Esophagus muscularis mucosa (tissue), 4 donors: ENCODE measurements at regions not wholly inside any gene's neighbourhood (a gene's known extent, or its start where the extent isn't known, plus 50 kb on each side); places are given as distances from the start of the nearest gene placed in this dataset.

Experiments
- DNase-seq: peaks from one replicate; pipeline ENCODE4 v3.0.0-alpha.2; 2017; ENCODE audit errors: extremely low spot score
- H3K27ac ChIP-seq, 4 donors: fragments of 200-600 bp; sonication (generic); replicated peaks in 1 of 4; 1 replicate in 3 of 4; 2 replicates in 1 of 4; pipeline ENCODE4 v1.5.1; 2016 to 2019; ENCODE audit warnings: mild to moderate bottlenecking in 1 of 4
- H3K27me3 ChIP-seq, 4 donors: fragments of 200-600 bp; sonication (generic); one replicate each; pipeline versions ENCODE4 v1.5.1 to v1.6.0; 2016 to 2019
- H3K36me3 ChIP-seq, 4 donors: fragments of 200-600 bp; sonication (generic); one replicate each; pipeline ENCODE4 v1.5.1; 2016 to 2019
- H3K4me1 ChIP-seq, 4 donors: fragments of 200-600 bp; sonication (generic); one replicate each; pipeline ENCODE4 v1.5.1; 2016 to 2019
- H3K4me3 ChIP-seq, 4 donors: fragments of 200-600 bp; sonication (generic); 1 replicate in 2 of 4; 2 replicates in 2 of 4; pipeline ENCODE4 v1.5.1; 2016 to 2019; ENCODE audit warnings: mild to moderate bottlenecking in 4 of 4, moderate library complexity in 1 of 4
- H3K9me3 ChIP-seq, 4 donors: fragments of 200-600 bp; sonication (generic); 1 replicate in 3 of 4; 2 replicates in 1 of 4; pipeline ENCODE4 v1.5.1; 2016 to 2019
- CTCF ChIP-seq, 3 experiments: fragments of 200-600 bp in 2 of 3; fragments of 450-650 bp in 1 of 3; sonication (generic) in 2 of 3; IDR thresholded peaks; one replicate each; pipeline ENCODE4 v1.5.1; 2017 to 2019; ENCODE audit warnings: antibody characterized with exemption in 3 of 3, mild to moderate bottlenecking in 2 of 3, moderate library complexity in 1 of 3
- EP300 ChIP-seq: sonication (generic); formaldehyde crosslinking; IDR thresholded peaks from one replicate; pipeline ENCODE4 v1.6.1; 2017; ENCODE audit warnings: antibody characterized with exemption
- POLR2A ChIP-seq: fragments of 450-650 bp; IDR thresholded peaks from one replicate; pipeline ENCODE4 v1.6.1; 2017; ENCODE audit warnings: antibody characterized with exemption, moderate library complexity, mild to moderate bottlenecking, low read depth
- POLR2AphosphoS5 ChIP-seq, 2 donors: sonication (generic); formaldehyde crosslinking; IDR thresholded peaks; one replicate each; pipeline ENCODE4 v1.6.1; 2017; ENCODE audit warnings: antibody characterized with exemption in 2 of 2
- WGBS: methylation state at CpG from one replicate; pipeline ENCODE4 v1.1.5; 2018; 5-methylcytosine and 5-hydroxymethylcytosine counted together
- intact Hi-C: fragments of 100-400 bp; cut with DNase I; formaldehyde crosslinking; loops from one replicate; pipeline ENCODE4 v1.15.1; 2023

DNA sequence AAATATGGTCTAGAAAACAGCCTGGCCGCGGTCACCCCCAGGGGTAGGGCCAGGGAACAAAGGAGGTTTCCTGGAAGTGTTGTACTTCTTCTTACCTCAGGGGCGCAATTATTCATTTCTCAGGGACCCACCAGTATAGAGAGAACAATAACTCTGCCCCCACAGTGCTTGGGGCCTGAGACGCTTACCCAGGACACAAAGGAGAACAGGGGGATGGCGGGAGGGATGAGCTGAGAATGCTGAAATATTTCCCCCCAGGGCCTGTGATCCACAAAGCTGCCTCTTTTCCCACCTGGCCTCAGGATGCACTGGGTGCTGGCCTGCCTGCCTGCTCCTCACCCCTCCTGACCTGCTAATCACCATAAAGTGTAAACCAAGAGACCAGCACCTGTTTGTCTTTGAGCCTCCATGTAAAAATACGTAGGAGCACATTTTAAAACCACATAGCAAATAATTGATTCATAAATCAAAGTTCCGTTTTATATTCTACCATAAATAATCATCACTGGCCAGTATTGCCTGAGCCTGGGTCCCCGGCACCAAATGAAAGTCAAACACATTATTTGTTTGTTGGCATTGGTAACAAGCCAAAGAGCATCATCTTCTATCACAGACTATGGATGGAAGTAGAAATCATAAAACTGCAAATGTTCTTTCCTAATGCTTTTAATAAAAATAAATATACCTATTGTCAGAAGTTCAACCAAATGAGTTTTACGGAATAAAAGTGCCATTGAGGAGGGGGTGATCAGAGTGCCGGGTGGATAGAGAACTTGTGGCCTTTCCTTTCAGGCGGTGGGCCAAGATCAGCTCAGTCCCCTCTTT lies 67.3 kb upstream of the RMDN2 start:
- intact Hi-C loops: no loop called here
- TF ChIP-seq POLR2A (no peak), EP300 (no peak), POLR2AphosphoS5 (IDR thresholded peaks at IDR 0.05) (no peak)
- peaks cover 44 to 57% (median 51%) of the 10 kb centered on the region in 4 donors for H3K4me1 ChIP-seq
- H3K27ac ChIP-seq: peak overlapping the region; percentile 65 to 93 (median 84)
- DNase-seq: no peak
- no peak overlapping the region for H3K4me3 ChIP-seq
- H3K27me3 ChIP-seq: no peaks in the 10 kb centered on the region
- no peaks in the 10 kb centered on the region for H3K36me3 ChIP-seq
- WGBS: 77% methylated on average over 11 of the region's 11 CpGs
- H3K9me3 ChIP-seq: peaks cover 0 to 10% (median 4%) of the 10 kb centered on the region in 4 donors

GRCh38 chr2:37858400-37858711 lies 66.7 kb upstream of the RMDN2 start:
- peak; percentile 39 to 75 for TF ChIP-seq POLR2AphosphoS5 (IDR thresholded peaks at IDR 0.05)
- no peak for TF ChIP-seq EP300
- no peaks in the 10 kb centered on the region for H3K36me3 ChIP-seq
- peaks cover 44 to 56% (median 51%) of the 10 kb centered on the region in 4 donors for H3K4me1 ChIP-seq
- peak overlapping the region; percentile 65 to 93 (median 84) for H3K27ac ChIP-seq
- 14% methylated on average over 2 of the region's 2 CpGs for WGBS
- DNase-seq: no peak
- no peak overlapping the region for H3K4me3 ChIP-seq
- H3K9me3 ChIP-seq: peaks cover 0 to 10% (median 4%) of the 10 kb centered on the region in 4 donors
- no peaks in the 10 kb centered on the region for H3K27me3 ChIP-seq
- intact Hi-C loops: no loop called here

DNA sequence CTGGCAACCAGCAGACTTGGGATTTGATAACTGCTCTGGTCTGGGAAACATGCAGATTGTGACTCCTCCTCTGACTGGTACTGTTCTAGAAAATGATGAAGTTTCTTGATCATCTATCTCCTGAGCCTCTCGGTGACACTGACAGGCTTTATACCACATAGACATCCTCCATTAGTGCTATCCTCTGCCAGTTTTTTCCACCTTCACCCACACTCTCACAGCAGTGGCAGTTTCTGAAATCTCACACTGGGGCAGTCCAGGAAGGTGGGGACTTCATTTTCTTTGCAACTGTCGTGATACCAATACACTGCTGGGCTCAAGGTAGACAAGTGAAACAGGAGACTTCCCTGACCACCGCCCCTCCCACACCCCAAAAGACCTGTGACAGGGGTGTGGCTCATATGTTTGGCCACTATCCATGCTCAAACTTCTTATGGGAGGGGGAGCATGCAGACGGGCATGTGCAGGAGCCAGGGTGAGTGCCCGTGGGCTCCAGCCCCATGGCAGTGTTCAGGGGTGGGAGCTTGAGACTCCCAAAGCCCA lies 66.3 kb upstream of the RMDN2 start:
- Histone ChIP-seq H3K27me3 (no peaks in the 10 kb centered on the region), H3K4me1 (peaks cover 44 to 56% (median 51%) of the 10 kb centered on the region in 4 donors), H3K36me3 (no peaks in the 10 kb centered on the region), H3K9me3 (peaks cover 0 to 10% (median 4%) of the 10 kb centered on the region in 4 donors), H3K4me3 (no peak overlapping the region), H3K27ac (peak overlapping the region; percentile 65 to 93 (median 84))
- no peak for TF ChIP-seq EP300
- no peak for TF ChIP-seq POLR2A
- no peak for TF ChIP-seq POLR2AphosphoS5 (IDR thresholded peaks at IDR 0.05)
- TF ChIP-seq CTCF (IDR thresholded peaks at IDR 0.05): no peak
- WGBS: 58% methylated on average over 5 of the region's 5 CpGs
- no peak for DNase-seq
- intact Hi-C loops: no loop called here

GRCh38 chr2:37862620-37863019 lies 62.5 kb upstream of the RMDN2 start:
- TF ChIP-seq CTCF (IDR thresholded peaks at IDR 0.05) (no peak), POLR2A (no peak), POLR2AphosphoS5 (IDR thresholded peaks at IDR 0.05) (no peak), EP300 (no peak)
- no peaks in the 10 kb centered on the region for H3K36me3 ChIP-seq
- H3K9me3 ChIP-seq: peaks cover 0 to 10% (median 4%) of the 10 kb centered on the region in 4 donors
- WGBS: 91% methylated on average over 5 of the region's 5 CpGs
- H3K4me3 ChIP-seq: no peak overlapping the region
- no peaks in the 10 kb centered on the region for H3K27me3 ChIP-seq
- no peak overlapping the region for H3K27ac ChIP-seq
- DNase-seq: no peak
- intact Hi-C loops: no loop called here
- peaks cover 30 to 40% (median 35%) of the 10 kb centered on the region in 4 donors for H3K4me1 ChIP-seq

DNA sequence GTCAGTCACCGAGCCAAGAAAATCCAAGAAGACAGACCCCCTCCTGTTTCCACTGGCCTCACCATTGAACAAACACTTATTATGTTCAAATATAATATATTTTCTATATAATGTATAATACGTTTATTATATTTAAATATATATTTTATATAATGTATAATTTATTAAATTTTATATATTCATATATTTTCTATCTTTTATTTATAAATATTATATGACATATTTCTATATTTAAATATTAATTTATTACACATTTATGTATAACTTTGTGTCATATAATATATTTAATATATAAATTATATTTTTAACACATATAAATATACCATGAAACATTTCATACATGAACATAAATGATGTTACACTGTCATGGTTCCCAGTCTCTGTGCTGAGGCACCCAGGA lies 60.9 kb upstream of the RMDN2 start:
- intact Hi-C loops: no loop called here
- Histone ChIP-seq H3K9me3 (peaks cover 0 to 5% (median 2%) of the 10 kb centered on the region in 4 donors), H3K27ac (no peak overlapping the region), H3K36me3 (no peaks in the 10 kb centered on the region), H3K4me3 (no peak overlapping the region), H3K4me1 (peaks cover 21 to 25% (median 24%) of the 10 kb centered on the region in 4 donors), H3K27me3 (no peaks in the 10 kb centered on the region)
- DNase-seq: no peak
- TF ChIP-seq EP300: no peak
- TF ChIP-seq CTCF (IDR thresholded peaks at IDR 0.05): no peak
- no peak for TF ChIP-seq POLR2AphosphoS5 (IDR thresholded peaks at IDR 0.05)
- 93% methylated on average over 2 of the region's 2 CpGs for WGBS
